Activated CD4-positive, alpha-beta T cell treated with anti-CD3 and anti-CD28 coated beads, Interleukin-2, Interleukin-4, amounts not matched to agents 100 ng/mL and 50 ng/mL, durations not matched to agents 16 hours and 8 hours (primary cell): ENCODE measurements at regions not wholly inside any gene's neighbourhood (a gene's known extent, or its start where the extent isn't known, plus 50 kb on each side); places are given as distances from the start of the nearest gene placed in this dataset.

Experiments used
- DNase-seq: peaks from one replicate; pipeline ENCODE4 v3.0.0-alpha.2; 2020; ENCODE audit warnings: low spot score

DNA sequence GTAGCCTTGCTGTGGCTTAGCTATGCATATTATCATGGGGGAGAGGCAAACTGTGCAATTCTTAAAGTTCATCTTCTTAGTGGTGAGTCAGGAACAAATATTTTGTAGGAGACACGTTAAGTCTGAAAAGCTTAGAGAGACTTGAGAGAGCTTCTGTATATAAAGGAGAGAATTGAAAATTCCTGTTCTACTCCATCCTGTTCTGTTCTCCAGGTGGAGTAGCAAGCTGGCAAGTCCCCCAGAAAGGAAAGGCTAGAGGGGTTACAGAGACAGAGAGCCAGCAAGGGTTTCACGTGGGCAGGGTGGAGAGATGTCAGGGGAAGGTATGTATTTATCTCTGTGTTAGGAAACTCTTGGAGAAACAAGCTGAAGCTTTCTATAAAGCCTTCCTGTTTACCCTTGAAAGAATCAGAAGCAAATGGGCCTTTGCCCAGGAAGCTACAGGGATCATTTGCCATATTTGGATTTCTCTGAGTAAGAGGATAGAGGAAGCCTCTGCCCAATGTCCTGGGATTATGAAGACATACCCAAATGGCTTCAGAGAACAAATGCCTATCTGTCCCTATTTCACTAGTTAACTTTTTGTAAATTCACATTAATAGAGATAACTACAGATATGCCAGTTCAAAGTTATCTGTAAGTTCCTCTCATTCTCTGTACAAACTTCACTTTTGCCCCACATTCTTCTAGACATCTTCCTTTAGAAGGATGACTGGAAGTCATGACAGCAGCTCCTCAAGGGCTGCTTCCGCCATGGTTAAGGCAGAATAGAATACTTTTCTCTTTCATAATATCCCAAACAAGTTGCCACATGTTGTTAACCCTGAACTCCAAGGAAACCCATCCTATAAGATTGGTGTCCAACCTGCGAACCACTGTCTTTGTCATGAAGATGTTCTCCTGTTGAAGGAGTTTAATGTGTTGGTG, 126.7 kb upstream of the NEDD9 start:
- DNase-seq: no peak

GRCh38 chr6:11357285-11357684, 124.8 kb upstream of the NEDD9 start:
- no peak for DNase-seq

DNA sequence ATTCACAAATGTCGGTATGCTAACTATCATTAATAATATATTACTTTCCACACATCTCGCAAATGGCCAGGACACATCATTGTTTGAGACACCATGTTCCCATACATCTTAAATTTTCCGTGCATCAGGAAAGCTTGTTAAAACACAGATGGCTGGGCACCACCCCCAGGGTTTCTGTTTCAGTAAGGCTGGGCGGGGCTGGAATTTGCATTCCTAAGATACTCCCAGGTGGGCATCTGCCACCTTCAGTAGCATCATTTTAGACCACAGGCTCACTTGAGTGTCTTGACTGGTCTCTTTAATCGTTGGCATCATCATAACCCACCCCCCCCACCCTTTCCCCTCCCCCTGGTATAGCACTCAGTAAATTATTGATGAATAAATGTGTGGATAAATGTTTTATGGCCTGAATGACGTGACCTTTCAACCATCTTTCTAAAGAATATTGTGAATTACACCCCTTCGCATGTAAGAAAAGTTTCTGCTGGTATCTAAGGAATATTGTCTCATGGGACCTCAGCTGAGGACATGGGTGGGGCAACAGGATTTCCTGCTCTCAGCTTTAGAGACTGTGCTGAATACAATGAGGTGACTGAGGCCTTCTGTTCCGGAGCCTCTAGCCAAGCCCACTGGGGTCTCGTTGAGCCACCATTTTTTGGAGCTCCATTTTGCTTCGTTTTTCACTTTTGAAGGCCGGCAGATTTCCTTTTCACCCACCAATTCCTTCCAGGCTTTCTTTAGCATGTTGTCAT, 124.1 kb upstream of the NEDD9 start:
- no peak for DNase-seq

DNA sequence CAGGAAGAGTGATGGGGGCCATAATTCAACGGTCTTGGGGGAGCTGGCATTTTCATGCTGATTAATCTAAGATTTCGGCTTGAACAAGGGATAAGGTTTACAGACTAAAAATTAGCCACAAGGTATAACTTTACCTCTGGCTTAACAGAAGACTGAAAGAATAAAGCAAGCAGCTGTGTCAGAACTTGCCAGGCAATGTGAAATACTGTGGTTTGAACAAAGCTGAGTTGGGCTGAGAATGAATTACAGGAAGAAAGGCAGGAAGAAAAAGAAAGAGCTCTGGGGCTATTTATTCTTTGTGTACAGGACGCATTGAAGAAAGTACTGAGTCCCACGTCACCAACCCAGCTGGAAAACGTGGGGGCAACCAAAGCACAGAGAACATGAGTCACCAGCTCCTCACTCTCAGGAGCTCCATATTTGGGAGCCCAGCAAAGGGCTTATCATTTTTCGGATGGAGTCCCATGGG, 121.5 kb upstream of the NEDD9 start:
- peak; percentile 63 for DNase-seq

- DNase-seq: no peak
Measured at GRCh38 chr6:11350294-11350693, 117.8 kb upstream of the NEDD9 start.

DNA sequence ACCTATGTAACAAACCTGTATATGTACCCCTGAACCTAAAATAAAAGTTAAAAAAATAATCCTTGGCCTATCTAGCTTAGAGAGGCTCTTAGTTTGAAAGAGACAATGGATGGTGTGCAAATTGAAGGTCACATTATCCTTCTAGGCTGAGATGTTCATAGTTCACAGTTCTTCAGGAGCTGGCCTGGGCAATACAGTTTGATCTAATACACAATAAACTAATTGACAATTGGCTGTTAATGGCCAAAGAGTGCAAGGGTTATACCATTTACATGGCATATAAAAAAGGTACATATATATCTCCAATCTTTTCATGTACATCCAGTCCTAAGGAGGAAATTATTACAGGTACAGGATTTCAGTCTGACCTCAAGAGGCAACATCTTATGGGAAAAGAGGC, 117.4 kb upstream of the NEDD9 start:
- DNase-seq: no peak

GRCh38 chr6:11346516-11346915, 114.0 kb upstream of the NEDD9 start:
- no peak for DNase-seq

DNA sequence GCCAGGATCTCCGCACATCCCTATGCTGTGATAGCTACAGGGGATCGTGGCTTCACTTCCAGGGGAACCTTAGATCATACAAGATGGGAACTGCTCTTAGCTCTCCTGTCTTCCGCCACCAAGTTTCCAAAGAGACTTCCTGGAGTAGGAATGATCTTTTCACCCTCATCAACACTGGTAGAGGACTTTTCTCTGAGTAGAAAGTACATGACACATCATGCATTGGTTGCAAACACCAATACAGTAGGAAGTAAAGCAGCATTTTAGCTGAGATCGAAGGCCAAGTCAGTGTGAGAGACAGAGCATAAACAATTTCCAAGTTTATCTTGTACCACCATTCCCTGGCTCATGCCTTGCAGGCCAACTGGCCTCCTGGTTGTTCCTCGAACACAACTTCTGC, 113.1 kb upstream of the NEDD9 start:
- DNase-seq: no peak

GRCh38 chr6:11343963-11344723, 111.7 kb upstream of the NEDD9 start:
- DNase-seq: no peak

DNA sequence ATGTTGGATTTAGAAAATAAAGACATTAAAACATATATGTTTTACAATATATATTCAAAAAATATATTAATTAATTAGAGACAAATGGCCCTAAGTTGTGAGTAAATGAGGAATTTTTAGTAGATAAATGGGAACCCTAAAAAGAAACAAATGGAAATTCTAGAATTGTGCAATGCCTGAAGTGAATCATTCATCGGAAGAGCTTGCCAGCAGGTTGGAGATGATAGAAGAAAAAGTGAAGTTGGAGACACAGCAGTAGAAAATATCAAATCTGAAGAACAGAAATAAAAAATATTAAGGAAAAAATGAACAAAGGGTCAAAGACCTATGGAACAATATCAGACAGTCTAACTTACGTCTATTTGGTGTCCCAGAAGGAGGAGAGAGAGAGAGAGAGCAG, 109.4 kb upstream of the NEDD9 start:
- DNase-seq: no peak

DNA sequence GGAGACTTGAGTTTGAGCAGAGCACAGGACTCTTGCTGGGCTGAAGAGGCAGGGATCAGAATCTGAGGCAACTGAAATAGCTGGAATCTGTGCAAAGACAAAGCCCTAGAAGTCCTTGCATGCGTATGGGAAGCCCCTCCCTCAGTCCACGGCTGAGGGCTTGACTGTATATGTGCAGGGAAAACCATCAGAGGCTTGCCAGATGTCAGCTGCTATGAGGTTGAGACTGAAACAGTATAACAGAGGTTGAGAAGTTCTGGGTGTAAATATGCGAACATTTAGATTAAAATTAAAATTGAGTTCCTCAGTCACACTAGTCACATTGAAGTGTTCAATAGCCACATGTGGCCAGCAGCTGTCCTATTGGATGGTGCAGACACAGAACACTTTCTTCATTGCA, 108.8 kb upstream of the NEDD9 start:
- no peak for DNase-seq

- DNase-seq: no peak
Measured at GRCh38 chr6:11339380-11339779, 106.9 kb upstream of the NEDD9 start.

GRCh38 chr6:11337306-11337705, 104.8 kb upstream of the NEDD9 start:
- no peak for DNase-seq

DNA sequence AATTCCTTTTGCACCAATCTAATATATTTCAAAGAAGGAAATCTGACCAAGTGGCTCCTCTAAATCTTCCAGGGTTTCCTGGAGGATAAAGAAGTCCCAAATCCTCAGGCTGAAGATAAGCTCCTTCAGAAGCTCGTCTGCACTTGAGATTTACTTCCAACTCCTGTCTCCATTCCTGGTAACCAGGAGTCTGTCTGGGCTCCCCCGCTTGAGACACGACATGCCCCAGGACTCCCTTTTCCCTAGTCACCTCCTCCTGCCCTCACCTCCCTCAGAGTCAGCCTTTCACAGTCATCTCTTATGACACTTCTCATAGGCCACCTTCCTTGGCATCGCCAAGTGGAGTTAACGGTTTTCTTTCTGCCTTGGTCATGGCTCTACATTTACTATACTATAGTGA, 103.4 kb upstream of the NEDD9 start:
- DNase-seq: no peak

- DNase-seq: no peak
Measured at GRCh38 chr6:11333132-11333849, 100.8 kb upstream of the NEDD9 start.

DNA sequence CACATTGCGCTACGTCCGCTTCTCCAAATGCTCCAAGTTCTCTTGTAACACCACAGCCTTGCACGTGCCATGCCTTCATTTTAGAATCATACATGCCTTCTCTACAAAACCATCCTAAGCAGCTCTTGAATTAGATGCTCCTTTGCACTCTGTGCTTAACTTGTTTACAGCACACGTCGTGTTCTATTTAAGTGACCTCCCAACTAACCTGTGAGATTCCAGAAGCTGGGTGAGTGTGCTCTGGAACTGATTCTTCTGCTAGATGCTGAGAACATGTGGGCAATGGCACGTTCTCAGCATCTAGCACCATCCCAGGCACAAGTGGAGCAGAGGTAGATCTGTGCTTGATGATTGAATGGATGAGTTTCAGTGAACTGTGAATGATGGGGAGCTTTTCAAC, 100.0 kb upstream of the NEDD9 start:
- DNase-seq: no peak

- no peak for DNase-seq
Measured at GRCh38 chr6:11331111-11331510, 98.6 kb upstream of the NEDD9 start.

GRCh38 chr6:11330413-11330760, 97.9 kb upstream of the NEDD9 start:
- no peak for DNase-seq

DNA sequence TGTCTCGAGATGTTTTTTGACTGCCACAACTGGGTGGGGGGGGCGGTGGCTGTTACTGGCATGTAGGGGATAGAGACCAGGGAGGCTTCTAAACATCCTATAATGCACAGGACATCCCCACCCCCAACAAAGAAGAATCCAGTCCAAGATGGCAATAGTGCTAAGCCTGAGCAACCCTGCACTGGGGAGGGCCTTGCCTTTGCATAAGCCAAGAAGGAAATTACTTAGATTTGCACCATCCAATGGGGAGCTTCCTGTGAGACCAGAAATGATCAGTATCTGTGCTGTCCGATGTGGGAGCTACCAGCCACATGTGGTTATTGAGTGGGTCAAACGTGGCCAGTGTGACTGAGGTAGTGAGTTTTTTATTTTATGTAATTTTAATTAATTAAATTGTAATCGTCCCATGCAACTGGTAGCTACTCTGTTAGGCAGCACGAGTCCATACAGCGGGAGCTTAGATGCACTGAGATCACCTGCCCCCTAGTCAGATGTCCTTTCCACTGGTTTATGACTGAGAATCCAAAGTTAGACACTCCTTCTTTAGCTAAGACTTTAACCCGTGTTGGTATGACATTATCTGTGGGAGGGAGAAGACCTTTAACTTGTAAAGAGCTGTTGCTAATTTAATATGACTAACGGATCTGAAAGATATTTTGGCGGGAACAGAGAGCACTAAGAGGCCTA, 97.4 kb upstream of the NEDD9 start:
- DNase-seq: no peak

- no peak for DNase-seq
Measured at GRCh38 chr6:11328613-11329247, 96.3 kb upstream of the NEDD9 start.

DNA sequence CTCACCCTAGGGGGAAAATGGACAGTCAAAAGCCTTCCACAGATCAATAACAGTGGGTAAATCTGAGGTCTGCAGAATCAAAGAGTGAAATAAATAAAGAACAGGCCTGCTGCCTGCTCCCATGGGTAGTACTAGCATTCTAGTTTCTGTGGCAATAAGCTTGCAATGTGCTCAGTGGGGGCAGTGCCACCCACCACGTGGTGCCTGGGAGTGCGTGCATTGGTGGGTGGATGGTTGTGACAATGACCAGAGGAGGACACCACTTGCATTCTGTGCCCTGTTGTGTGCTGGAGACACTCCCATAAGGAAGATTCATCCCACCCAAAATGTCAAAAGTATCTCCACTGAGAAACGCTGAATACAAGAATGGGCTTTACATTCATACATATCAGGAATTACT, 95.5 kb upstream of the NEDD9 start:
- no peak for DNase-seq
